K562 (cell line): ENCODE measurements at regions not wholly inside any gene's neighbourhood (a gene's known extent, or its start where the extent isn't known, plus 50 kb on each side); places are given as distances from the start of the nearest gene placed in this dataset.
A peak's percentile ranks its signal among the peaks of the same experiment; 100 is the strongest.

Experiments
- ATF4 ChIP-seq: fragments of 450-650 bp; formaldehyde crosslinking; IDR thresholded peaks from 2 replicates; pipeline ENCODE4 v1.4.0; 2022; ENCODE audit warnings: mild to moderate bottlenecking, moderate library complexity
- CEBPZ ChIP-seq: fragments of 150-350 bp; IDR thresholded peaks from 2 replicates; pipeline ENCODE4 v1.6.1; 2014; ENCODE audit warnings: low read depth, mild to moderate bottlenecking, low read length, borderline replicate concordance
- FOXO4 ChIP-seq: fragments of 450-650 bp; formaldehyde crosslinking; IDR thresholded peaks from 2 replicates; pipeline ENCODE4 v1.4.0; 2020; ENCODE audit warnings: mild to moderate bottlenecking, moderate library complexity
- JUNB ChIP-seq: fragments of 450-650 bp; formaldehyde crosslinking; conservative IDR thresholded peaks from 2 replicates; pipeline ENCODE4 v1.4.0; 2020; ENCODE audit warnings: mild to moderate bottlenecking
- KDM2B ChIP-seq: fragments of 250-450 bp; sonication (Bioruptor Pico); IDR thresholded peaks from 2 replicates; pipeline ENCODE4 v1.8.0; 2021; ENCODE audit warnings: mild to moderate bottlenecking, moderate library complexity
- PATZ1 ChIP-seq: fragments of 250-450 bp; sonication (Bioruptor Pico); IDR thresholded peaks from 2 replicates; pipeline ENCODE4 v1.5.0; 2020; ENCODE audit warnings: mild to moderate bottlenecking, borderline replicate concordance
- POLR2A ChIP-seq: fragments of 450-650 bp; conservative IDR thresholded peaks from 2 replicates; pipeline ENCODE4 v1.6.1; 2016
- RBM39 ChIP-seq: fragments of 200-400 bp; formaldehyde crosslinking; optimal IDR thresholded peaks from 2 replicates; pipeline ENCODE3; 2018; ENCODE audit warnings: low read depth, low read length
- TAL1 ChIP-seq: fragments of 450-650 bp; IDR thresholded peaks from 2 replicates; pipeline ENCODE4 v1.6.1; 2016; ENCODE audit warnings: mild to moderate bottlenecking
- TFAM ChIP-seq: fragments of 250-450 bp; sonication (Bioruptor Pico); conservative IDR thresholded peaks from 2 replicates; pipeline ENCODE4 v1.5.0; 2021; ENCODE audit warnings: mild to moderate bottlenecking, moderate library complexity
- XRCC4 ChIP-seq: IDR thresholded peaks from one replicate; pipeline ENCODE4 v1.6.1; 2011; ENCODE audit not compliant: insufficient read depth, insufficient read length; ENCODE audit errors: extremely low read depth
- ZNF830 ChIP-seq: fragments of 250-450 bp; sonication (Bioruptor Pico); IDR thresholded peaks from 2 replicates; pipeline ENCODE4 v1.5.0; 2021; ENCODE audit warnings: mild to moderate bottlenecking
- TF ChIP-seq, protein P1 (sequence below): fragments of 450-650 bp; IDR thresholded peaks from 2 replicates; pipeline ENCODE4 v1.6.1; 2017; ENCODE audit warnings: antibody characterized with exemption
- TF ChIP-seq, protein P2 (sequence below): fragments of 450-650 bp; formaldehyde crosslinking; IDR thresholded peaks from 2 replicates; pipeline ENCODE4 v1.4.0; 2020; ENCODE audit warnings: mild to moderate bottlenecking, moderate library complexity
- TF ChIP-seq, protein P3 (sequence below): sonication (generic); formaldehyde crosslinking; IDR thresholded peaks from 2 replicates; pipeline ENCODE4 v1.8.0; 2022; ENCODE audit warnings: missing genetic modification reagents, mild to moderate bottlenecking, moderate library complexity, borderline replicate concordance

DNA sequence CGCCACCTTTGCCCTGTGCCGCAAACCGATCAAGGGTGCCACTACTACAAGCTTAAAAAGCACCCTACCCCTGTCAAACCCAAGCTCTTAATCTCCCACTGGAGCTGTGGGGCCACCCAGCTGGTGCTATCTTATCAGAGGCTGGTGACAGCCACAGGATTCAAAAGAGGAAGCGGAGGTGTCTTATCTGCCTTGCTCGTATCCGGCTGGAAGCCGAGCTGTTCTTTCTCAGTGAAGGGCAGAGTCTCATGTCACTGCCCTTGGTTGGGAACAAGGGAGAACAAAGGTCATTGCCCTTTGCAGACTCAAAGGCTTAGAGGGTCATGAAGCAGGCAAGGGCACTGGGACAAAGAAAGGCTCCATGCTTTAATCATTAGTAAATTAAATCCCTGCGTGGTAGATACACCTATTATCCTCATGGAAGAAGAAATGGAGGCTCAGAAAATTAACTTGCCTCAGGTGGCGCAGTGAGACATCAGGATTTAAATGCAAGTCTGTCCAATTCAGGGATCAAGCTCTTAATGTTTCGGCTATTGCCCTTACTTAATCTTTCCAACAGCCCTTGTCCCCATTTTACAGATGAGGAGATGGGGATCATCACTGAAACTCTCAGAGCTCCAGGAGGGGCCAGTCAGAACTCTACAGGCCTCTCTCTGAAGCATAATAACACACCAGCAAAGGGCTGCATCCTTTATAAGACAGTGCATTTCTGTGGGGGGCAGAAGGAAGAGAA lies 360.0 kb upstream of the PROK2 start (continued):
- TF ChIP-seq PATZ1 (0 out of 2 replicates have a peak, but pooled peaks have one; percentile 6), KDM2B (CRISPR knock-in tag) (no peak), RBM39 (no peak), JUNB (no peak), TAL1 (peak; percentile 96), TFAM (CRISPR knock-in tag) (no peak), ATF4 (CRISPR knock-in tag) (peak; percentile 69; the same call in 1 of the 2 replicates), XRCC4 (no peak), CEBPZ (no peak), FOXO4 (CRISPR knock-in tag) (no peak), ZNF830 (CRISPR knock-in tag) (no peak), POLR2A (no peak)
- TF ChIP-seq, protein P1, sequence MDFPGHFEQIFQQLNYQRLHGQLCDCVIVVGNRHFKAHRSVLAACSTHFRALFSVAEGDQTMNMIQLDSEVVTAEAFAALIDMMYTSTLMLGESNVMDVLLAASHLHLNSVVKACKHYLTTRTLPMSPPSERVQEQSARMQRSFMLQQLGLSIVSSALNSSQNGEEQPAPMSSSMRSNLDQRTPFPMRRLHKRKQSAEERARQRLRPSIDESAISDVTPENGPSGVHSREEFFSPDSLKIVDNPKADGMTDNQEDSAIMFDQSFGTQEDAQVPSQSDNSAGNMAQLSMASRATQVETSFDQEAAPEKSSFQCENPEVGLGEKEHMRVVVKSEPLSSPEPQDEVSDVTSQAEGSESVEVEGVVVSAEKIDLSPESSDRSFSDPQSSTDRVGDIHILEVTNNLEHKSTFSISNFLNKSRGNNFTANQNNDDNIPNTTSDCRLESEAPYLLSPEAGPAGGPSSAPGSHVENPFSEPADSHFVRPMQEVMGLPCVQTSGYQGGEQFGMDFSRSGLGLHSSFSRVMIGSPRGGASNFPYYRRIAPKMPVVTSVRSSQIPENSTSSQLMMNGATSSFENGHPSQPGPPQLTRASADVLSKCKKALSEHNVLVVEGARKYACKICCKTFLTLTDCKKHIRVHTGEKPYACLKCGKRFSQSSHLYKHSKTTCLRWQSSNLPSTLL = no peak
- TF ChIP-seq, protein P2, sequence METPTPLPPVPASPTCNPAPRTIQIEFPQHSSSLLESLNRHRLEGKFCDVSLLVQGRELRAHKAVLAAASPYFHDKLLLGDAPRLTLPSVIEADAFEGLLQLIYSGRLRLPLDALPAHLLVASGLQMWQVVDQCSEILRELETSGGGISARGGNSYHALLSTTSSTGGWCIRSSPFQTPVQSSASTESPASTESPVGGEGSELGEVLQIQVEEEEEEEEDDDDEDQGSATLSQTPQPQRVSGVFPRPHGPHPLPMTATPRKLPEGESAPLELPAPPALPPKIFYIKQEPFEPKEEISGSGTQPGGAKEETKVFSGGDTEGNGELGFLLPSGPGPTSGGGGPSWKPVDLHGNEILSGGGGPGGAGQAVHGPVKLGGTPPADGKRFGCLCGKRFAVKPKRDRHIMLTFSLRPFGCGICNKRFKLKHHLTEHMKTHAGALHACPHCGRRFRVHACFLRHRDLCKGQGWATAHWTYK (CRISPR knock-in tag) = 0 out of 2 replicates have a peak, but pooled peaks have one; percentile 62
- TF ChIP-seq, protein P3, sequence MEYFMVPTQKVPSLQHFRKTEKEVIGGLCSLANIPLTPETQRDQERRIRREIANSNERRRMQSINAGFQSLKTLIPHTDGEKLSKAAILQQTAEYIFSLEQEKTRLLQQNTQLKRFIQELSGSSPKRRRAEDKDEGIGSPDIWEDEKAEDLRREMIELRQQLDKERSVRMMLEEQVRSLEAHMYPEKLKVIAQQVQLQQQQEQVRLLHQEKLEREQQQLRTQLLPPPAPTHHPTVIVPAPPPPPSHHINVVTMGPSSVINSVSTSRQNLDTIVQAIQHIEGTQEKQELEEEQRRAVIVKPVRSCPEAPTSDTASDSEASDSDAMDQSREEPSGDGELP (CRISPR knock-in tag) = peak; percentile 99
